ENCODE measurements at regions not wholly inside any gene's neighbourhood (a gene's known extent, or its start where the extent isn't known, plus 50 kb on each side); places are given as distances from the start of the nearest gene placed in this dataset.

DNA sequence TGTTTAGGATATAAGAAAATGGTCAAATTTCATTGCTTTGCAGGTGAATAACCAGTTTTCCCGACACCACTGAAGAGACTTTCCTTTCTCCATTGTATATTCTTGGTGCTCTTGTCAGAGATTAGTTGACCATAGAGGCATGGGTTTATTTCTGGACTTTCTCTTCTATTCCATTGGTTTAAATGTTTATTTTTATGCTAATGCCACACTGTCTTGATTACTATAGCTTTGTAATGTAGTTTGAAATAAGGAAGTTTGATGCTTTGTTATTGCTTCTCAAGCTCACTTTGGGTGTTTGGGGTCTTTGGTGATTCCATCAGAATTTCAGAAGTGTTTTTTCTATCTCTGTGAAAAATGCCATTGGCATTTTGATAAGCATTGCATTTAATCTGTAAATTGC, 190.0 kb upstream of the SPRY2 start:
- Histone ChIP-seq H3K79me2 (no peaks in the 10 kb centered on the region), H3K4me1 (ENCODE audit: insufficient read depth) (no peaks in the 10 kb centered on the region), H3K4me3 (no peak overlapping the region), H2AFZ (no peak overlapping the region), H3K9me3 (ENCODE audit: low read depth) (no peaks in the 10 kb centered on the region), H3K9me2 (replicated peaks; ENCODE audit: insufficient read depth) (no peaks in the 10 kb centered on the region), H4K20me1 (ENCODE audit: insufficient read depth, poor library complexity, severe bottlenecking) (no peaks in the 10 kb centered on the region), H3K27me3 (no peaks in the 10 kb centered on the region), H3K27ac (no peak overlapping the region), H3K4me2 (no peak overlapping the region), H3K36me3 (replicated peaks; ENCODE audit: insufficient read depth, low read depth) (no peaks in the 10 kb centered on the region)
- DNase-seq (ENCODE audit: low spot score) = no peak
- TF ChIP-seq, protein P1, sequence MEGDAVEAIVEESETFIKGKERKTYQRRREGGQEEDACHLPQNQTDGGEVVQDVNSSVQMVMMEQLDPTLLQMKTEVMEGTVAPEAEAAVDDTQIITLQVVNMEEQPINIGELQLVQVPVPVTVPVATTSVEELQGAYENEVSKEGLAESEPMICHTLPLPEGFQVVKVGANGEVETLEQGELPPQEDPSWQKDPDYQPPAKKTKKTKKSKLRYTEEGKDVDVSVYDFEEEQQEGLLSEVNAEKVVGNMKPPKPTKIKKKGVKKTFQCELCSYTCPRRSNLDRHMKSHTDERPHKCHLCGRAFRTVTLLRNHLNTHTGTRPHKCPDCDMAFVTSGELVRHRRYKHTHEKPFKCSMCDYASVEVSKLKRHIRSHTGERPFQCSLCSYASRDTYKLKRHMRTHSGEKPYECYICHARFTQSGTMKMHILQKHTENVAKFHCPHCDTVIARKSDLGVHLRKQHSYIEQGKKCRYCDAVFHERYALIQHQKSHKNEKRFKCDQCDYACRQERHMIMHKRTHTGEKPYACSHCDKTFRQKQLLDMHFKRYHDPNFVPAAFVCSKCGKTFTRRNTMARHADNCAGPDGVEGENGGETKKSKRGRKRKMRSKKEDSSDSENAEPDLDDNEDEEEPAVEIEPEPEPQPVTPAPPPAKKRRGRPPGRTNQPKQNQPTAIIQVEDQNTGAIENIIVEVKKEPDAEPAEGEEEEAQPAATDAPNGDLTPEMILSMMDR (IDR thresholded peaks at IDR 0.05; ENCODE audit: poor library complexity) = no peak
- WGBS (ENCODE audit: low lambda C conversion rate, missing lambda C conversion rate) = 100% methylated on average over 1 of the region's 1 CpG

DNA sequence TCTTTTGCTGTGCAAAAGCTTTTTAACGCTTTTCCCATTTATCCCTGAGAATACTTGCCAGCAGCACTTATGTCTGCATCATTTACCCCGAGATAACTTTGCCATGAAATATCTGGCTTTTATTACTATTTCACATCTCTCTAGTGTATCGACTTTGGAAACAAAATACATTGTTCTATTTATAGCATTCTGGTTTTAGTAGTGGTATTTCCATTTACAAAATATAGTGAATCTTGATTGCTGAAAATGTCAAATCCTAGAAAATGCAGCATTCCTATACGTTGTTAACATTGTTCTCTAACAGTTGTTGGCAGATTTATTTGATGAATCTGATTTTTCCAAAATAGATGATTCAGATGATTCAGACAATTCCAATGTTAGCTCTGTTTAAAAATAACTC, 189.3 kb upstream of the SPRY2 start:
- no peak overlapping the region for H3K4me3 ChIP-seq
- no peak overlapping the region for H3K4me2 ChIP-seq
- H3K9me2 ChIP-seq (replicated peaks; ENCODE audit: insufficient read depth) = no peaks in the 10 kb centered on the region
- H3K27me3 ChIP-seq = no peaks in the 10 kb centered on the region
- no peaks in the 10 kb centered on the region for H3K79me2 ChIP-seq
- no peaks in the 10 kb centered on the region for H3K4me1 ChIP-seq (ENCODE audit: insufficient read depth)
- no peak overlapping the region for H3K27ac ChIP-seq
- DNase-seq (ENCODE audit: low spot score) = no peak
- TF ChIP-seq, protein P1 (IDR thresholded peaks at IDR 0.05; ENCODE audit: poor library complexity) = no peak
- no peak for TF ChIP-seq EZH2 (IDR thresholded peaks at IDR 0.05; ENCODE audit: borderline replicate concordance)
- TF ChIP-seq EZH2phosphoT487 (IDR thresholded peaks at IDR 0.05; ENCODE audit: low read depth, severe bottlenecking, unreplicated experiment) = no peak
- H3K9me3 ChIP-seq (ENCODE audit: low read depth) = no peaks in the 10 kb centered on the region
- WGBS (ENCODE audit: low lambda C conversion rate, missing lambda C conversion rate) = 88% methylated on average over 4 of the region's 4 CpGs
- H2AFZ ChIP-seq = no peak overlapping the region
- no peaks in the 10 kb centered on the region for H4K20me1 ChIP-seq (ENCODE audit: insufficient read depth, poor library complexity, severe bottlenecking)
- H3K36me3 ChIP-seq (replicated peaks; ENCODE audit: insufficient read depth, low read depth) = no peaks in the 10 kb centered on the region

DNA sequence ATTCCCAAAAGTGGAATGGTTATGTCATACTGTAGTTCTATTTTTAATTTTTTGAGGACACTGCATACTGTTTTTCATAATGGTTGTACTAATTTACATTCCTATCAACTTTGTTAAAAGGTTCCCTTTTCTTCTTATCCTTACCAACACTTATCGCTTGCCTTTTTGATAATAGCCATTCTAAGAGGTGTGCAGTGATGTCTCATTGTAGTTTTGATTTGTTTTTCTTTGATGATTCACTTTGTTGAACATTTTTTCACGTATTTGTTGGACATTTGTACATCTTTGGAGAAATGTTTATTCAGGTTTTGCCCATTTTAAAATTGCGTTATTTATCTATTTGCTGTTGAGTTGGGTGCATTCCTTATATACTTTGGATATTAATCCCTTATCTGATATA, 188.8 kb upstream of the SPRY2 start:
- 83% methylated on average over 3 of the region's 3 CpGs for WGBS (ENCODE audit: low lambda C conversion rate, missing lambda C conversion rate)

More for the DNA sequence above, 188.8 kb upstream of the SPRY2 start:
- H3K27ac ChIP-seq = no peak overlapping the region
- H3K9me3 ChIP-seq (ENCODE audit: low read depth) = no peaks in the 10 kb centered on the region
- H4K20me1 ChIP-seq (ENCODE audit: insufficient read depth, poor library complexity, severe bottlenecking) = no peaks in the 10 kb centered on the region
- no peak for DNase-seq (ENCODE audit: low spot score)
- no peaks in the 10 kb centered on the region for H3K9me2 ChIP-seq (replicated peaks; ENCODE audit: insufficient read depth)
- H3K4me2 ChIP-seq = no peak overlapping the region
- H2AFZ ChIP-seq = no peak overlapping the region
- H3K79me2 ChIP-seq = no peaks in the 10 kb centered on the region
- no peak overlapping the region for H3K4me3 ChIP-seq
- no peaks in the 10 kb centered on the region for H3K36me3 ChIP-seq (replicated peaks; ENCODE audit: insufficient read depth, low read depth)
- no peaks in the 10 kb centered on the region for H3K4me1 ChIP-seq (ENCODE audit: insufficient read depth)
- no peak for TF ChIP-seq EZH2 (IDR thresholded peaks at IDR 0.05; ENCODE audit: borderline replicate concordance)
- TF ChIP-seq, protein P1 (IDR thresholded peaks at IDR 0.05; ENCODE audit: poor library complexity) = no peak
- TF ChIP-seq EZH2phosphoT487 (IDR thresholded peaks at IDR 0.05; ENCODE audit: low read depth, severe bottlenecking, unreplicated experiment) = no peak
- no peaks in the 10 kb centered on the region for H3K27me3 ChIP-seq

Data from hepatocyte (in vitro differentiated cells).